Adrenal gland (tissue), 5 donors: ENCODE measurements at regions not wholly inside any gene's neighbourhood (a gene's known extent, or its start where the extent isn't known, plus 50 kb on each side); places are given as distances from the start of the nearest gene placed in this dataset.

Experiments
- CTCF ChIP-seq, 6 experiments: fragments of 450-650 bp in 4 of 6; fragments of 200-600 bp in 2 of 6; sonication (generic) in 1 of 6; IDR thresholded peaks; 1 replicate in 5 of 6; 2 replicates in 1 of 6; pipeline versions ENCODE4 v1.5.1 to v1.8.0; 2016 to 2021; ENCODE audit warnings: antibody characterized with exemption in 6 of 6, mild to moderate bottlenecking in 2 of 6, moderate library complexity in 1 of 6
- POLR2A ChIP-seq, 2 donors: fragments of 450-650 bp; IDR thresholded peaks; one replicate each; pipeline ENCODE4 v1.6.1; 2017; ENCODE audit warnings: antibody characterized with exemption in 2 of 2, mild to moderate bottlenecking in 2 of 2, moderate library complexity in 1 of 2
- donor health status: DM: no; HTN: no; CAD: no.

GRCh38 chrX:116282751-116283150, 112.2 kb downstream of the AGTR2 start:
- TF ChIP-seq CTCF (IDR thresholded peaks at IDR 0.05) (no peak), POLR2A (IDR thresholded peaks at IDR 0.05) (no peak)
